ENCODE measurements at regions not wholly inside any gene's neighbourhood (a gene's known extent, or its start where the extent isn't known, plus 50 kb on each side); places are given as distances from the start of the nearest gene placed in this dataset.

GRCh38 chr12:5258498-5258897 is 173.4 kb upstream of the NTF3 start:
- TF ChIP-seq POLR2AphosphoS5 (IDR thresholded peaks at IDR 0.05; ENCODE audit: low read depth) (no peak), EZH2 (IDR thresholded peaks at IDR 0.05; ENCODE audit: low read depth, unreplicated experiment) (no peak)
